ENCODE measurements at regions not wholly inside any gene's neighbourhood (a gene's known extent, or its start where the extent isn't known, plus 50 kb on each side); places are given as distances from the start of the nearest gene placed in this dataset.
A peak's percentile ranks its signal among the peaks of the same experiment; 100 is the strongest.

DNA sequence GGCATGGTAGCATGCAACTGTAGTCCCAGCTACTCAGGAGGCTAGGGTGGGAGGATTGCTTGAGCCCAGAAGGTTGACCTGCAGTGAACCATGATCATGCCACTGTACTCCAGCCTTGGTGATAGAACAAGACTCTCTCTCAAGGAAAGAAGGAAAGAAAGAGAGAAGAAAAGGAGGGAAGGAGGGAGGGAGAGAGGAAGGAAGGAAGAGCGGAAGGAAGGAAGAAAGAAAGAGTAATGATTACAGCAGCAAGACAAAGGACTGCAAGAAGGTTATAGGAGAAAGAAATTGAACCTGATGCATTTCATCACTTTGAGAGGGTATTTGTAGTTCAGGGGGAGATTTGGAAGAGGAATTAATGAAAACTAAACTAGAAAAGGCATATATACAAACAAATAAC, 155.7 kb downstream of the LACC1 start:
- peaks cover 0 to 13% (median 3%) of the 10 kb centered on the region in 5 donors for H3K27me3 Mint-ChIP-seq
- H3K9me3 Mint-ChIP-seq: peaks cover 0 to 19% (median 0%) of the 10 kb centered on the region in 9 donors
- POLR2A ChIA-PET: no interaction called here
- ATAC-seq (no peak), DNase-seq (no peak)
- H3K27ac Mint-ChIP-seq: no peak overlapping the region
- H3K36me3 Mint-ChIP-seq: peaks cover 0 to 6% (median 0%) of the 10 kb centered on the region in 3 donors
- H3K4me3 Mint-ChIP-seq: no peak overlapping the region
- no peaks in the 10 kb centered on the region for H3K4me1 Mint-ChIP-seq

DNA sequence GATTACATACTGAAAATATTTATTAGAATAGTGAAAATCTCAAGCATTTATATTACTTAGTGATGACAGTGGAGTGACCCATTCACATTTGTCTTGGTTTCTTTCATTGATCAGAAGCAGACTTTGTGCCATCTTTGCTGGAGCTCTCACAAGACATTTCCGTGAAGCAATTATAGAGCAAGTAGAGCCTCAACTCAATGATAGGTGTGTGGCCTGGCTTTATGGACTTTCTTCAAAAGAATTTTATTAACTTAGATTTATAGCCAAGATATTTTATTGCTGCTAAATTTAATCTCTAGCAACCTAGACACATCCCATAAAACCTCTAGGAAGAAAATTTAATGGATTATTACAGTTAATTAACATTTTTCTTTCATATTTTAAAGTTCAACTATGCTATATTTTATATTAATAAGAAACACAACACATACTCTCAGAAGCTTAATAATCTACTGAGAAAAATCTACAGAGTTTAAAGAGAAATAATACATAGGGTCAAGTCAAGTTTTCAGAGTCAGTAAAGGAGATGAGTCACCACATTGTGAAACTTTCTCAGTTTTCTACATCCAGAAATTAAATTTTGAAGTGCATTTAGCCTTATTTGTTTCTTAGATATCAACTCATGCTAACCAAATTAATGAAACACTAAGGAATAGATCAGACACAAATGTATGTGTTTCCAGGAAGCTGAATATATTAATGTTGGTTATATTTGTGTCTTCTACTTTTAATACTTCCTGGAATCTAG, 160.5 kb downstream of the LACC1 start:
- Mint-ChIP-seq H3K4me3 (no peak overlapping the region), H3K4me1 (no peaks in the 10 kb centered on the region), H3K27ac (no peak overlapping the region), H3K36me3 (peaks cover 0 to 6% (median 0%) of the 10 kb centered on the region in 3 donors), H3K27me3 (peaks cover 0 to 5% (median 1%) of the 10 kb centered on the region in 5 donors), H3K9me3 (peaks cover 0 to 9% (median 0%) of the 10 kb centered on the region in 9 donors)
- ATAC-seq: no peak
- no peak for DNase-seq
- POLR2A ChIA-PET: no interaction called here

- ATAC-seq (no peak), DNase-seq (no peak)
- Mint-ChIP-seq H3K27me3 (peaks cover under 1 to 6% (median 4%) of the 10 kb centered on the region in 5 donors), H3K9me3 (peaks cover 0 to 3% (median 0%) of the 10 kb centered on the region in 9 donors), H3K4me3 (no peak overlapping the region), H3K36me3 (peaks cover 0 to under 1% (median 0%) of the 10 kb centered on the region in 3 donors), H3K27ac (no peak overlapping the region), H3K4me1 (no peaks in the 10 kb centered on the region)
- POLR2A ChIA-PET: no interaction called here
Observed at GRCh38 chr13:44040818-44041100, 161.1 kb downstream of the LACC1 start.

GRCh38 chr13:44044547-44045179, 165.0 kb downstream of the LACC1 start:
- ATAC-seq: no peak
- Mint-ChIP-seq H3K4me1 (no peaks in the 10 kb centered on the region), H3K4me3 (no peak overlapping the region), H3K27me3 (peaks cover 4 to 18% (median 12%) of the 10 kb centered on the region in 5 donors), H3K9me3 (no peaks in the 10 kb centered on the region), H3K36me3 (no peaks in the 10 kb centered on the region), H3K27ac (peak overlapping the region in 1 of 10 donors; percentile 10)
- DNase-seq: no peak
- POLR2A ChIA-PET: no interaction called here

GRCh38 chr13:44045180-44045562, 165.5 kb downstream of the LACC1 start:
- Mint-ChIP-seq H3K36me3 (no peaks in the 10 kb centered on the region), H3K27ac (no peak overlapping the region), H3K4me1 (no peaks in the 10 kb centered on the region), H3K27me3 (peaks cover 5 to 18% (median 12%) of the 10 kb centered on the region in 5 donors), H3K9me3 (no peaks in the 10 kb centered on the region), H3K4me3 (no peak overlapping the region)
- no peak for ATAC-seq
- POLR2A ChIA-PET: no interaction called here
- no peak for DNase-seq

DNA sequence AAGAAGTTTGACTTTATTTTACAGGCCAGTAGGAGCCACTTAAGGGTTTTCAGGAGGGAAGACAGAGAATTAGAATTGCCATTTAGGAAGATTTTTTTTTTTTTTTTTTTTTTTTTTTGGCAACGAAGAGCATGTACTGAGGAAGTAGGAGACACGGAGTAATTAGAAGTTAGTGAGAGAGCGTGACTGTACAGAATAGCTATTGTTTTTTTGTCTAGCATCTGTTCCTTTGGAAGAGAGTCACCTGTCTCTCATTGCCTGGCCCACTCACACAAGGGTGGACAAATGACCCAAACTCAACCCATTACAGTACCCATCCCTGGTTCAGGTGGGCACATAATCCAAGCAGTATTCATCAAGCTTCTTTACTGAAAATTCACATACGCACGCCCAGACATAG, 166.7 kb downstream of the LACC1 start:
- Mint-ChIP-seq H3K27me3 (peaks cover 6 to 18% (median 12%) of the 10 kb centered on the region in 5 donors), H3K9me3 (no peaks in the 10 kb centered on the region), H3K4me3 (no peak overlapping the region), H3K36me3 (no peaks in the 10 kb centered on the region), H3K4me1 (no peaks in the 10 kb centered on the region), H3K27ac (no peak overlapping the region)
- POLR2A ChIA-PET: no interaction called here
- DNase-seq (no peak), ATAC-seq (no peak)

DNA sequence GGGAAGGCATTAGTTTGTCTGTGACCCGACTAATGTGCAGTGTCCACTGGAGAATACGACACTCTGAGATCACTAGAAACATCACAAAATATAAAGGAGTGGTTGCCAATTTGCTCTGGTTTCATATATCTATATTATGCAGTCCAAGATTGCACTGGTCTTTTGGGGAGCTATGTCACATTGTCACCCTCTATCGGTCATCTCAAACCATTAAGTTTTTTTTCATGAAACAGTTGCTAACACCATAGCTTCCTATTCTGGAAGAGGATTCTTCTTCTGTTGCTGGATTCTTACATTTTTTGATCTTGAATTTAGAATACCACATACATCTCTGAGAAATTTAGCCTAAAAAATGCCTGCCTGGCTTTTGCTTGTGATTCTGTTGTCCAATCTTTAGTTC, 168.6 kb downstream of the LACC1 start:
- H3K9me3 Mint-ChIP-seq: no peaks in the 10 kb centered on the region
- no peaks in the 10 kb centered on the region for H3K36me3 Mint-ChIP-seq
- DNase-seq (no peak), ATAC-seq (no peak)
- H3K4me1 Mint-ChIP-seq: no peaks in the 10 kb centered on the region
- no peak overlapping the region for H3K4me3 Mint-ChIP-seq
- no peak overlapping the region for H3K27ac Mint-ChIP-seq
- POLR2A ChIA-PET: no interaction called here
- H3K27me3 Mint-ChIP-seq: peaks cover 6 to 24% (median 18%) of the 10 kb centered on the region in 5 donors

DNA sequence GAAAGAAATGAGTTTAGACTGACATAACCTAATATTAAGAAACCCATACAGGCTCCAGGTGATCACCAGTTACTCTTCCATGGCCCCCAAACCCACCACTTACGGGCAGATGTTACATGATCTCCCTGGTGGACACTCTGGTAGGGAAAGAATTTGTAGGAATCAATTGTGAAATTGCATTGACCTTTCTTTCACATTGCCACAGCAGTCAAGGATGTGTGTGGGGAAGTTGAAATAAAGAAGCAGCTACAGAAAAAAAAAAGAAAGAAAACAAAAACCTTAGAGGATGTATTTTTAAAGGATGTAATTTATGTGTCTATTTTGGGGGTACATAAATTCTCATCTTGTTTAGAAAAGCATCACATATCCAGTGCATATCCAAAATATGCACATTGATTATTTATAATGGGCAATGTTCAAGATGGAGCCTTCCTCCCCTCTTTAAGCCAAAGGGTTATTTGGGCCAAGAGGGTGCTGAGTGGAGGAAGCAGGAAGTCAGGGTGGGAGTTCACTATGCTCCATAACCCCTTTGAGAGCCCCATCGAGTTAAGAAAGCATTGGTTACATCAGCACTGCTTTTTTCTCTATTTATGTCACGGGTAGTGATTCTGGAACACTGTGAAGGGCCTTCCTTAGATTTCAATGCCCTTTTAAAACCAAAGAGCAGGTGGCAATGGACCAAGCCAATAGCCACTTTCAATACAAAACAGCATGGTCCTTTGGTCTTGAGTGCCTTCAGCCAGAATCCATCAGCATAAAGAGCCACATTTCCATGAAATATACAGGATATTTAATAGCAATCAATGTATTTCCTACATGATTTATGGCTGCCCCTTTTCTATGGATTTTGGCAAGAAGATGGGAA, 169.6 kb downstream of the LACC1 start:
- POLR2A ChIA-PET: no interaction called here
- DNase-seq (no peak), ATAC-seq (no peak)
- Mint-ChIP-seq H3K4me3 (no peak overlapping the region), H3K27ac (no peak overlapping the region), H3K4me1 (no peaks in the 10 kb centered on the region), H3K27me3 (peaks cover 6 to 24% (median 18%) of the 10 kb centered on the region in 5 donors), H3K36me3 (no peaks in the 10 kb centered on the region), H3K9me3 (no peaks in the 10 kb centered on the region)

DNA sequence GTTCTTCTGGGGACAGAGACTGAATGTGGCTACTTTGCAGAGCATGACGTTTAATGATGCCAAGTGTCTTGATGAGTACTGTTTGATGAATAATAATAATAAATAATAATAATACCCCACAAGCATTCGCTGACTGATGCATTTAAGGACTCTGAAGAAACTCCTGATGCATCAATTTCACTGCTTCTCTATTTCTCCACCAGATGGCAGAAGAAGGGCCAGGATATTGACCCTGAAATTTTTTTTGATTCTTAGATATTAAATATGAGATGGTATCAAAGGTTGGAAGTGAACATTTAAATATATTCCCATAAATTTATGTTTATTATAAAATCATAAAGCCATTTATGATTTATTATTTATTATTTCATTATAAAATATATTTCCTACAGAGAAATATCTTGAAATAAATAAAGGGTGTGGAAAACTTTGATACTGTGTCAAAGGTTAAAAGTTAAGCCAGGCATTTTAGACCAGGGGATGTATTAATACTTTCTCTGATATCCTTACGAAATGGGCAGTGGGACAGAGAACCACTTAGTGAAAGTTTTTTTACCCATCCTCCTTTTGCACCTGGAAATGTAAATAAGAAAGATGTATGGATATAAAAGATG, 170.9 kb downstream of the LACC1 start:
- H3K36me3 Mint-ChIP-seq: no peaks in the 10 kb centered on the region
- no peak overlapping the region for H3K27ac Mint-ChIP-seq
- POLR2A ChIA-PET: no interaction called here
- H3K4me1 Mint-ChIP-seq: peaks cover 0 to 2% (median 0%) of the 10 kb centered on the region in 4 donors
- ATAC-seq (no peak), DNase-seq (peak in 5 of 10 donors; percentile 6 to 45 (median 41))
- H3K9me3 Mint-ChIP-seq: no peaks in the 10 kb centered on the region
- no peak overlapping the region for H3K4me3 Mint-ChIP-seq
- H3K27me3 Mint-ChIP-seq: peaks cover 10 to 27% (median 20%) of the 10 kb centered on the region in 5 donors

- no peak overlapping the region for H3K27ac Mint-ChIP-seq
- ATAC-seq (no peak), DNase-seq (no peak)
- POLR2A ChIA-PET: no interaction called here
- peaks cover 8 to 23% (median 17%) of the 10 kb centered on the region in 5 donors for H3K27me3 Mint-ChIP-seq
- no peak overlapping the region for H3K4me3 Mint-ChIP-seq
- peaks cover 0 to 3% (median 2%) of the 10 kb centered on the region in 4 donors for H3K4me1 Mint-ChIP-seq
- H3K9me3 Mint-ChIP-seq: no peaks in the 10 kb centered on the region
- no peaks in the 10 kb centered on the region for H3K36me3 Mint-ChIP-seq
Observed at GRCh38 chr13:44051405-44051804, 171.7 kb downstream of the LACC1 start.

DNA sequence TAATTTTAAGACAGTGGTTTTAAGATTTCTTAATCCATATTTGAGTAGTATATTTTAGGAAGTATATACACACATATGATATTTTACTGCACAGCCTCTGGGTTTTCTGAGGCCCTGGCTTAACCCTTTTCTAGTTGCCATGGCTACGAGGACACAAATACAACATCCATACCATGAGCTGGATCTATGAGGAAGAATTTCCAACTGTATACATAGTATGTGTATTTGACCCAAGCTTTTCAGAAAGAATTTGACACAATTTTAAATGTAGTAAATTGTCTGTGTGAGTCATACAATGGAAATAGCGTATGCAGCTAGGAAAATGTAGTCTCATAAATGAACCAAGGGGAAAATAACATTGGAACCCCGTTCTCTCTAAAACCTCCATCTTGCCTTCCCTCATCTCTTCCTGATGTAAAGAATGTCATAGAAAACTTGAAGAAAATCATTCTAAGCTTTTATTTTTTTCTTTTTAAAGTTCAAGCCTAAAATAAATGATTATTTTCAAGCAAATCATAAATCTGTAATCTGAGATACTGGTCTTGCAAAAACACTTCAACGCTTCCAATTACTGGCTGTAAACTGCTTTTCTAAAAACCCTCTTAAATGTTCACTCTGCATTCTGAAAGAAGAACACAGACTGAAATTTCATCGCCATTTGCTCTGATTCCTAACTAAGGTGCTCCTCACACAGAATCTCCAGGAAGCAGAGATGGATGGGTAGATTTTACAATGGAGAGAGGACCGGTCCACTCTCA, 172.4 kb downstream of the LACC1 start:
- ATAC-seq (no peak), DNase-seq (no peak)
- Mint-ChIP-seq H3K27me3 (peaks cover 8 to 22% (median 11%) of the 10 kb centered on the region in 5 donors), H3K4me3 (no peak overlapping the region), H3K4me1 (peaks cover 0 to 3% (median 2%) of the 10 kb centered on the region in 4 donors), H3K36me3 (no peaks in the 10 kb centered on the region), H3K9me3 (no peaks in the 10 kb centered on the region), H3K27ac (peak overlapping the region in 1 of 10 donors; percentile 68)
- POLR2A ChIA-PET: no interaction called here

- Mint-ChIP-seq H3K9me3 (no peaks in the 10 kb centered on the region), H3K4me3 (no peak overlapping the region), H3K36me3 (no peaks in the 10 kb centered on the region), H3K27ac (peak overlapping the region in 1 of 10 donors; percentile 68), H3K4me1 (peaks cover 0 to 3% (median 2%) of the 10 kb centered on the region in 4 donors), H3K27me3 (peaks cover 7 to 20% (median 11%) of the 10 kb centered on the region in 5 donors)
- no peak for ATAC-seq
- POLR2A ChIA-PET: no interaction called here
- DNase-seq: no peak
Observed at GRCh38 chr13:44052780-44053184, 173.1 kb downstream of the LACC1 start.

Data from naive thymus-derived CD8-positive, alpha-beta T cell (primary cell).